ENCODE measurements at regions not wholly inside any gene's neighbourhood (a gene's known extent, or its start where the extent isn't known, plus 50 kb on each side); places are given as distances from the start of the nearest gene placed in this dataset.
A peak's percentile ranks its signal among the peaks of the same experiment; 100 is the strongest.
"Not testable (repeated sequence)": the region's sequence is repeated elsewhere in the genome, so short reads cannot be mapped to it uniquely, and the experiment has no call there.

GRCh38 chr12:68479896-68480291 lies 130.8 kb upstream of the RAP1B start:
- no peak for DNase-seq (ENCODE audit: low read depth)
- no peak overlapping the region for H3K4me3 ChIP-seq (ENCODE audit: low read depth, low read length)
- no peak for TF ChIP-seq CTCF (IDR thresholded peaks at IDR 0.05; ENCODE audit: insufficient read depth, low read depth, low read length)

- no peak for DNase-seq (ENCODE audit: low read depth)
These were observed 130.2 kb upstream of the RAP1B start for GRCh38 chr12:68480526-68480925.

GRCh38 chr12:68481181-68481941 lies 129.3 kb upstream of the RAP1B start:
- TF ChIP-seq CTCF (IDR thresholded peaks at IDR 0.05; ENCODE audit: insufficient read depth, low read depth, low read length): no peak
- no peak overlapping the region for H3K4me3 ChIP-seq (ENCODE audit: low read depth, low read length)
- peak; percentile 78 for DNase-seq (ENCODE audit: low read depth)

More at GRCh38 chr12:68480526-68480925, 130.2 kb upstream of the RAP1B start:
- H3K4me3 ChIP-seq (ENCODE audit: low read depth, low read length): no peak overlapping the region
- no peak for TF ChIP-seq CTCF (IDR thresholded peaks at IDR 0.05; ENCODE audit: insufficient read depth, low read depth, low read length)

- TF ChIP-seq CTCF (IDR thresholded peaks at IDR 0.05; ENCODE audit: insufficient read depth, low read depth, low read length): no peak
- DNase-seq (ENCODE audit: low read depth): no peak
- H3K4me3 ChIP-seq (ENCODE audit: low read depth, low read length): no peak overlapping the region
These were observed 128.7 kb upstream of the RAP1B start for GRCh38 chr12:68482014-68482413.

GRCh38 chr12:68482660-68483059 lies 128.0 kb upstream of the RAP1B start:
- no peak for DNase-seq (ENCODE audit: low read depth)
- no peak for TF ChIP-seq CTCF (IDR thresholded peaks at IDR 0.05; ENCODE audit: insufficient read depth, low read depth, low read length)

GRCh38 chr12:68483592-68484383 lies 126.9 kb upstream of the RAP1B start:
- TF ChIP-seq CTCF (IDR thresholded peaks at IDR 0.05; ENCODE audit: insufficient read depth, low read depth, low read length): no peak
- H3K4me3 ChIP-seq (ENCODE audit: low read depth, low read length): no peak overlapping the region
- peak; percentile 27 for DNase-seq (ENCODE audit: low read depth)

More at GRCh38 chr12:68482660-68483059, 128.0 kb upstream of the RAP1B start:
- H3K4me3 ChIP-seq (ENCODE audit: low read depth, low read length): no peak overlapping the region

- not testable (repeated sequence) for H3K4me3 ChIP-seq (ENCODE audit: low read depth, low read length); DNase-seq (ENCODE audit: low read depth)
These were observed 126.1 kb upstream of the RAP1B start for GRCh38 chr12:68484578-68484977.

GRCh38 chr12:68486449-68486848 lies 124.2 kb upstream of the RAP1B start:
- not testable (repeated sequence) for H3K4me3 ChIP-seq (ENCODE audit: low read depth, low read length); DNase-seq (ENCODE audit: low read depth)

Data from fibroblast of villous mesenchyme (primary cell).